ENCODE measurements at regions not wholly inside any gene's neighbourhood (a gene's known extent, or its start where the extent isn't known, plus 50 kb on each side); places are given as distances from the start of the nearest gene placed in this dataset.

DNA sequence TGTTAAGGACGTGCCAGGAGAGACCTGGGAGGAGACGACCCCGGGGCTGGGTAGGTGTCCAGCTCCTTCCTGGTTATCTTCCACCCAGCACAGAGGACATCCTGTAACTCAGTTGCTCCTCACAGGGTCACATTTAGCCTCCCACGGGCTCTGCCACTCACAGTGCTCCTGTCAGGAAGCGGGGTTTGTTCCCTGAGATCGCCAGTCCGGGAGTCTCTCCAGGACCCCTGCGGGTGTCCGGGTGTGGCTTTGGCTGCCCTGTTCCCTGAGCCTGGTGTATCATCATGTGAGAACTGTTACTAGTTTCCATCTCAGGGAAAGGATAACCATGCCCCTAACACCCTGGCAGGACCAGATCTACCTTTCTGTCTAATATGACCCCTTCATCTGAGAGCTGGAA lies 158.2 kb upstream of the RUNX1 start:
- in situ Hi-C loops (cut with MboI; ENCODE audit: low sequenced_read_pairs in 4 of 4) (no loop called here), intact Hi-C loops (cut with DNase I; ENCODE audit: low total_unique reads) (loop anchor here (10.0 kb wide), 1 partner anchor 323 kb away; no protein-coding TSS in a partner anchor)
- DNase-seq: no peak
- Histone ChIP-seq H3K4me3 (no peak overlapping the region), H3K4me1 (peaks cover 75 to 94% of the 10 kb centered on the region in 2 donors), H3K9me3 (no peaks in the 10 kb centered on the region), H3K36me3 (no peaks in the 10 kb centered on the region), H3K27me3 (no peaks in the 10 kb centered on the region), H3K27ac (peak overlapping the region; percentile 75 to 90 (median 82))
- TF ChIP-seq POLR2A (IDR thresholded peaks at IDR 0.05): no peak
- TF ChIP-seq, protein P1, sequence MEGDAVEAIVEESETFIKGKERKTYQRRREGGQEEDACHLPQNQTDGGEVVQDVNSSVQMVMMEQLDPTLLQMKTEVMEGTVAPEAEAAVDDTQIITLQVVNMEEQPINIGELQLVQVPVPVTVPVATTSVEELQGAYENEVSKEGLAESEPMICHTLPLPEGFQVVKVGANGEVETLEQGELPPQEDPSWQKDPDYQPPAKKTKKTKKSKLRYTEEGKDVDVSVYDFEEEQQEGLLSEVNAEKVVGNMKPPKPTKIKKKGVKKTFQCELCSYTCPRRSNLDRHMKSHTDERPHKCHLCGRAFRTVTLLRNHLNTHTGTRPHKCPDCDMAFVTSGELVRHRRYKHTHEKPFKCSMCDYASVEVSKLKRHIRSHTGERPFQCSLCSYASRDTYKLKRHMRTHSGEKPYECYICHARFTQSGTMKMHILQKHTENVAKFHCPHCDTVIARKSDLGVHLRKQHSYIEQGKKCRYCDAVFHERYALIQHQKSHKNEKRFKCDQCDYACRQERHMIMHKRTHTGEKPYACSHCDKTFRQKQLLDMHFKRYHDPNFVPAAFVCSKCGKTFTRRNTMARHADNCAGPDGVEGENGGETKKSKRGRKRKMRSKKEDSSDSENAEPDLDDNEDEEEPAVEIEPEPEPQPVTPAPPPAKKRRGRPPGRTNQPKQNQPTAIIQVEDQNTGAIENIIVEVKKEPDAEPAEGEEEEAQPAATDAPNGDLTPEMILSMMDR (IDR thresholded peaks at IDR 0.05 in 4 of 5, conservative IDR thresholded peaks at IDR 0.05 in 1 of 5): no peak
- ATAC-seq: no peak

DNA sequence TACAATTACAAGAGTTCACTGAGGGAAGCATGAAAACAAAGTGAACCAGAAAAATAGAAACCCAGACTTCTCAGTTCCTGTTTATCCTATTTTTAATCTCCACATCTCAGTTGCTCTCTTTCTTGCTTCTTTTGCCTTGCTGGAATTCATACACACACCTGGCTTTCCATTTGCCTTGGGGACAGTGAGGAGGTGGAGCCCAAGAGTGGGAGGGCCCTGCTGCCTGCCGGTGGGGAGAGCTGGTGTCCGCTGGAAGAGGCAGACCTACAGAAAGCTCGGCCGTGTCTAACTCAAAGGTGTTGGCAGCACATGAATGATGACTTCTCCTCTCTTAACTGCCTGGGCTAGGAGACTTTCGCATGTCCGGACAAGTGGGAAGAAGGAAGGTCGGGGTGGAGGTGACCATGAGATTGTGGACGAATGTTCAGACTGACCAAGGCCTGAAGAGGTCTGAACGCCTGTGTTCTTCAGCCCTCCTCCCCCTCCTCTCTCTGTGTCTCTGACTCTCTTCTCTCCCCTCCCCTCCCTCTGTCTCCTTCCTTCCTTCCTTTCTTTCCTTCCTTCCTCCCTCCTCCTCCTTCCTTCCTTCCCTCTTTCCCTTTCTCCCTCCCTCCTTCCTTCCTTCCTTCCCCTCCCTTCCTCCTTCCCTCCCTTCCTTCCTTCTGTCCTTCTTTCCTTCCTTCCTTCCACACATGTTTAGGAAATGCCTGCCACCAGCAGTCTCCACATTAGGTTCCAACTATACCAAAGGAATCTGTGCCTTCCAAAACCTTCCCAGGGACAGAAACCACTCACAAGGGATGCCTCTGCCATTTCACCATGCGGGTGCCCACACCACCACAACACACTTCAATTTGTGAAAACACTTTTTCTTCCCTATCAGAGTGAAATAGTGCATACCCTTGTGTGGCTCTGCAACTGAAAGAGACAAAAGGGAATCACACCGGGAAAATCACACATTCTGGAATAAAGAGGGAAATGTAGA lies 157.3 kb upstream of the RUNX1 start:
- Histone ChIP-seq H3K27me3 (no peaks in the 10 kb centered on the region), H3K4me3 (peak overlapping the region in 1 of 4 donors; percentile 6), H3K36me3 (no peaks in the 10 kb centered on the region), H3K27ac (peak overlapping the region; percentile 75 to 90 (median 82)), H3K4me1 (peaks cover 68 to 94% of the 10 kb centered on the region in 2 donors), H3K9me3 (no peaks in the 10 kb centered on the region)
- TF ChIP-seq, protein P1 (IDR thresholded peaks at IDR 0.05 in 4 of 5, conservative IDR thresholded peaks at IDR 0.05 in 1 of 5): no peak
- TF ChIP-seq POLR2A (IDR thresholded peaks at IDR 0.05): peak in 1 of 2 donors; percentile 20
- ATAC-seq (no peak), DNase-seq (peak in 1 of 2 donors; percentile 60)
- in situ Hi-C loops (cut with MboI; ENCODE audit: low sequenced_read_pairs in 4 of 4) (no loop called here), intact Hi-C loops (cut with DNase I; ENCODE audit: low total_unique reads) (loop anchor here (10.0 kb wide), 1 partner anchor 322 kb away; no protein-coding TSS in a partner anchor)

GRCh38 chr21:35204850-35205541 lies 155.9 kb upstream of the RUNX1 start:
- TF ChIP-seq POLR2A (IDR thresholded peaks at IDR 0.05): no peak
- TF ChIP-seq, protein P1 (IDR thresholded peaks at IDR 0.05 in 4 of 5, conservative IDR thresholded peaks at IDR 0.05 in 1 of 5): no peak
- Histone ChIP-seq H3K27ac (peak overlapping the region; percentile 75 to 90 (median 82)), H3K36me3 (no peaks in the 10 kb centered on the region), H3K4me1 (peaks cover 58 to 82% of the 10 kb centered on the region in 2 donors), H3K27me3 (no peaks in the 10 kb centered on the region), H3K4me3 (peak overlapping the region in 2 of 4 donors; percentile 8 to 17), H3K9me3 (no peaks in the 10 kb centered on the region)
- in situ Hi-C loops (cut with MboI; ENCODE audit: low sequenced_read_pairs in 4 of 4): no loop called here
- ATAC-seq (no peak), DNase-seq (peak in 1 of 2 donors; percentile 49)
- intact Hi-C loops (cut with DNase I; ENCODE audit: low total_unique reads): loop anchor here (5.0 to 10.0 kb wide), 2 partner anchors 153 to 320 kb away; no protein-coding TSS in a partner anchor

- Histone ChIP-seq H3K36me3 (no peaks in the 10 kb centered on the region), H3K4me3 (peak overlapping the region in 1 of 4 donors; percentile 36), H3K4me1 (peaks cover 49 to 79% of the 10 kb centered on the region in 2 donors), H3K9me3 (no peaks in the 10 kb centered on the region), H3K27me3 (no peaks in the 10 kb centered on the region), H3K27ac (peak overlapping the region; percentile 75 to 90 (median 82))
- no peak for TF ChIP-seq POLR2A (IDR thresholded peaks at IDR 0.05)
- TF ChIP-seq, protein P1 (IDR thresholded peaks at IDR 0.05 in 4 of 5, conservative IDR thresholded peaks at IDR 0.05 in 1 of 5): no peak
- intact Hi-C loops (cut with DNase I; ENCODE audit: low total_unique reads) (loop anchor here (5.0 to 10.0 kb wide), 2 partner anchors 152 to 319 kb away; no protein-coding TSS in a partner anchor), in situ Hi-C loops (cut with MboI; ENCODE audit: low sequenced_read_pairs in 4 of 4) (no loop called here)
- ATAC-seq: peak in 1 of 2 donors; percentile 25
- DNase-seq: no peak
These were observed 155.0 kb upstream of the RUNX1 start for GRCh38 chr21:35204125-35204524.
